HG03196 (cell line): ENCODE measurements at regions not wholly inside any gene's neighbourhood (a gene's known extent, or its start where the extent isn't known, plus 50 kb on each side); places are given as distances from the start of the nearest gene placed in this dataset.

Experiments used
- ATAC-seq: cut with Tn5 transposase; IDR thresholded peaks from one replicate; pipeline ENCODE4 v1.9.1; 2021; ENCODE audit not compliant: unreplicated experiment

DNA sequence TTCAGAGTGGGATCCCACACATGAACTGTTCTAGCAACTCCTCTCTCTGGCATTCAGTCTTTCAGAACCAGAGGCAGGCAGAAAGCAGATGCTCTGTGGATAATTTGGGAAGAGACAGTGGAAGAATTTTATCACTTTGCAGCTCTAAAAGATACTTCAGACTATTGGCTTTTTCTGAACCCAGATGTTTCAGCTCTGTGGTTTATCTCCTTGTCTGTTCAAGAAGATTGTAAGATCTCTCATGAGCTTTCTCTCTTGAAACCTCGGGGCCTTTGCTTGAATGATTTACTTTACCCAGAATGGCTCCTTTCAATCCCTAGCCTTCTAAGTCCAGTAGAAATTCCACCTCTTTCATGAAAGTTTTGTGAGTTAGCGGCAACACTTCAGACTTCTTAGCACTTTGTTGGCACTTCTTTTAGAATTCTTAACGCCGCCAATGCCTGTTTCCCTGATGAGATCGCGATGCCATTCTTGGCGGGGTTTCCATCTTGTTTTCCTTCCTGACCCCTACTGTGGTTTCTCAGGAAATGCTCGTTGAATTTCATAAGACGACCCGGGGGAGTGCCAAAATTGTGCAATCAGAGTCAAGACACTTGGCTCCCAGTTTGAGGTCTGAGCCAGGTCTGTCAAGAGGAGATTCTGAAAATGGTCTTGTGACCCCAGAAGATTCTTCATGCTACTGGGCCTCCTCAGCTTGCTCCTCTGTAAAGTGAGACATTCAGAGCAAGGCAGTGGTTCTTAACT lies 107.0 kb upstream of the PRICKLE1 start:
- no peak for ATAC-seq

- ATAC-seq = no peak
These were observed 106.0 kb upstream of the PRICKLE1 start for GRCh38 chr12:42695490-42695995.

GRCh38 chr12:42692749-42693148 lies 103.2 kb upstream of the PRICKLE1 start:
- no peak for ATAC-seq

- ATAC-seq = no peak
These were observed 102.5 kb upstream of the PRICKLE1 start for GRCh38 chr12:42691991-42692557.

DNA sequence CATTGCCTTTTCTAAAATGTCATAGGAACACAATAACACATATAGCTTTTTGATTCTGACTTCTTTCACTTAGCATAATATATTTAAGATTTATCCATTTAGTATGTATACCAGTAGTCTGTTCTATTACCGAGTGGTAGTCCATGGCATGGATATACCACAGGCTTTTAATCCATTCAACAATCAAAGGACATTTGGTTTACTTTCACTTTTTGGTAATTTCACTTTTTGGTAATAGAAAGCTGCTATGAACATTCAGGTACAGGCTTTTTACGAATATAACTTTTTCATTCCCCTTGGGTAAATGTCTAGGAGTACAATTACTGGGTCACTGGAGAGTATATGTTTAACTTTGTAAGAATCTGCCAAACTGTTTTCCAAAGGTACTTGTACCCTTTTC lies 100.7 kb upstream of the PRICKLE1 start:
- no peak for ATAC-seq

DNA sequence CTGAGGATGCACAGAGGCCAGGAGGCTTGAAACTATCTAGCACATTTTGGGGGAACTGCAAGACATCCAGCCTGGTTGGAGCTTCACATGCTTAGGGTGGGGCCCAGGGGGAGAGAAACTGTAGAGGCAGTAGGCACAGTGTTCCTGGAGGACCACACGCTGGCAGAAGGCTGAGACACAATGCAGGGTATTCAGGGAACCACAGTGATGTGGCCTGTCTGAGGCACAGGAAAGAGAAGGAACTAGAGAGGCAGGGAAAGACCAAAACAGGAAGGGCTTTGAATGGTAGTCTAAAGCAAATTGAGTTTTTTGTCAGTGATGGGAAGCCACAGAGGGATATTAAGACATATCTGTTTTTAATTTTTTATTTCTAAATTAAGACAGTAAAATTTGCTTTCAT lies 100.2 kb upstream of the PRICKLE1 start:
- no peak for ATAC-seq

GRCh38 chr12:42686514-42687172 lies 97.1 kb upstream of the PRICKLE1 start:
- ATAC-seq = no peak

GRCh38 chr12:42684802-42685071 lies 95.2 kb upstream of the PRICKLE1 start:
- ATAC-seq = no peak

DNA sequence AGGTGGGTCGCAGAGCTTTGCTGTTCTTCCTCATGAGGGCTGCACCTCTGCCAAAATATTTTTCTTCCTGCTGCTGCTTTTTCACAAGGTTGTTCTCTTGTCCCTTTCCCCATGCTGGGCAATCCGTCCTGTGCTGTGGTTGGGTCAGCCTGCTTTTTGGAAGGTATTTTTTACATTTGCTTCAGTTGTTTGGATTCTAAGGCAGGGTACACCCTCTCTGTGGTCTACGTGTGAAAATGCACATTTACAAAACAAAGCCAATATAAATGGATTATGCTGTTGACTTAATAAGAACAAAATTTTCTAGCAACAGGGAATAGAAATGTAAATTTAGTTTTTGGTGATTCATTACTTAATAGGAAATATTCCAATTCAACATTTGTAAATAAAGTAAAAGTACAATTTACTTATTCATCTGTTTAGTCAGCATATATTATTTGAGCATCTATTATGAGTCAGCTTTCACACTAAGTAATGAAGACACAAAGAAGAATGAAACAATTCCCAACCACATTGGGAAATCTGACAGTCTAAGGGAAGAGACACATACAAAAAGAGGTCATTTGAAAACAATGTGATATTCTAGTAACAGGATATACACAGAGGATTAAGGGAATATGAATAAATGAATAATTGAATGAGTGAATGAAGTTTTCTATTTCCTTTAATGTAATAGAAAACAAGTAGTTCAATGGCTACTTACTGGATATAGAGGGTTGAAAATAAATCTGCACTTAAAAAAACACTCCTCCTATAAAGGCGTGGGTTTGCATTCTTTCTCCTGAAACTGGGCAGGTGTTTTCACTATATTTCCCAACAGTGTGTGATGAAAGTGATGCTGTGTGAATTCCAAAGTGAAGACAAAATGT lies 94.6 kb upstream of the PRICKLE1 start:
- ATAC-seq = no peak

DNA sequence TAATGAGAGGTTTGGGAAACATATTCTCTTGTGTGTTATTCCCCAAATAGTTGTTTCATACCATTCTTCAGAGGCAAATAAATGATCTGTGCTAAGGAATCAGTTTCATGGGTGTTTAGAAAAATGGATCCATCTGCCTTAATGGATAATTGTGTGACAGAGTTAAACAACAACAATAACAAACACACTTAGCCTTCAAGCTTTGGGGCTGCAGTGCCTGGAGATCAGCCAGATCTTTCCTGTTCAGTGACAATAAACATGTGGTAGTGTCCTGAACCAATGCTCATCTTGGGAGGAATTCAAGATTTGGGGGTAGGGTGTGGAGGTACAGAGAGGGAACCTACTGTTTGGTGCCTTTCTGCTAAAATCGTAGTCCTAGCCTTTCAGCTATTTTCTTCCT lies 93.7 kb upstream of the PRICKLE1 start:
- ATAC-seq = no peak

DNA sequence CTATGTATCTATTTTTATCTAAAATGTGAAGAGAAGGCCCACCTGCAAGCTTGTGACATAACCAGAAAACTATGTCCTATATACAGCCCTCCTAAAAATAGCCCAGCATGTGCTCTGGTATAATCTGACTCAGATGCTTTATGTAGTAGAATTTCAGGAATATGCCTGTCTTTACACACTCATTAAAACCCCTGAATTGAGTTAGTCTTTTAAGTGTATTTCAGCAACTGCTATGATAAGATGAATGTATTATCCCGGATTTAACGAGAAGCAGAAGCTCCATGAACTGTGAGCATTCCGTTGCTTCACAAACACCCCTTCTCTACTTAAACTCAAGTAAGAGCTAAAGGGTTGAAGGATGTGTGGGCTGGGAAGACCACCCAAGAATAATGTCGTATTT lies 89.9 kb upstream of the PRICKLE1 start:
- ATAC-seq = no peak

DNA sequence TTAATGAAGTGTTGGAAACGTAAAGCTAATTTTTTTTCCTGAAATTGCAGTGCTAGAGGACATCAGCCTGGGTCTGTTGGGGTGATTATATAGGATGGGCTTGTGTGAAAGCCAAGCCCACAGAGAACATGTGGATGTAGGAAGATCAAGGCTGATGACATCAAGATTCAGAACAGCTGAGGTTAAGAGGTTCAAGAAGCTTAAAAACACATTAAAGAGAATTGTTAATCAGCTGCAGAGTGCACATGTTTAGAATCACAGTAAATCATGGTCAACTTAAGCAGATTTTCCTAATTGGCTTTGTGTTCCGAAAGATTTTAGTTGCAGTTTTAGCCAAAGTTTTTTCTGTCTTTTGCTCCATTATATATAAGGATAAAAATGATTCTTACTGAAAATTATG lies 87.9 kb upstream of the PRICKLE1 start:
- no peak for ATAC-seq

- no peak for ATAC-seq
These were observed 84.0 kb upstream of the PRICKLE1 start for GRCh38 chr12:42673535-42673934.

- ATAC-seq = no peak
These were observed 81.2 kb upstream of the PRICKLE1 start for GRCh38 chr12:42670719-42671118.

DNA sequence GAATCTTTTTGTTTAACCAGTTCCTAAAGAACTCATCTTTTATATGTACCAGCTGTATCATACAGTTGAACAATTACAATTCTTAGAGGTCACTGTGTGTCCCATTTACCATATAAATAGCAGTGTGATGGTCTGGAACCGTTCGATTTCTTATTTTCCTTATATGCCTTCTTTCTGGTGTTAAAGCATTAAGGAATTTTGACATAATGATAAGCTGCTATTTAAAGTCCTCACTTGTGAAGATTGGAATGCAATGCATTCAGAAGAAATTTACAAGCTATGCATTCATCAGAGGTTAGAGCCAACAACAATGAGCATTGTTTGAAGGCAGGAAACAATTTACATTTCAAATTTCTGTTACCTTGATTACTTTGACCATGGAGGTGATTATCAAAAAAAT lies 80.0 kb upstream of the PRICKLE1 start:
- ATAC-seq = no peak

DNA sequence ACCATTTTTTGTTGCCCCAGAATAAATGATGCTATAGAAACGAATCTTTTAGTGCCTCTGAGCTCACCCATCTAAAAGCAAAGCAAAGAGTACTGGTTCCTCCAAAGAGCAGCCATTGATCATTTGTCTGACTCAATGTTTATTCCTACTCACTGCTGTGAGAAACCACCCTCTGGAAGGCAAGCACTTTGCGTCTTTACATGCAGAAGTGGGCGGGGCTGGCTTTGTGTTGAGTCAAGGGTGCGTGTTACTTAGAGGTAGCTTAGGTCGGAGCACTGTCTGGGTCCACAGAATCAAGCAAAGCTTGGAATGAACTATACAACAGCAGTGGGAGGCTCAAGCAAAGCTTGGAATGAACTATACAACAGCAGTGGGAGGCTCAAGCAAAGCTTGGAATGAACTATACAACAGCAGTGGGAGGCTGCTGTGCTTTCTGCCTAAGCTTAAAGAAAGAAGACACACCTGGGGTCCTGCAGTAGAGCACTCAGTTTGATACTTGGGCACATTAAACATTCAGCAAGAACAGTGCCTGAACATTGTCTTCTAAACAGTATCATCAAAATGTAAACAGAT lies 77.2 kb upstream of the PRICKLE1 start:
- ATAC-seq = no peak

GRCh38 chr12:42663621-42664020 lies 74.1 kb upstream of the PRICKLE1 start:
- no peak for ATAC-seq

DNA sequence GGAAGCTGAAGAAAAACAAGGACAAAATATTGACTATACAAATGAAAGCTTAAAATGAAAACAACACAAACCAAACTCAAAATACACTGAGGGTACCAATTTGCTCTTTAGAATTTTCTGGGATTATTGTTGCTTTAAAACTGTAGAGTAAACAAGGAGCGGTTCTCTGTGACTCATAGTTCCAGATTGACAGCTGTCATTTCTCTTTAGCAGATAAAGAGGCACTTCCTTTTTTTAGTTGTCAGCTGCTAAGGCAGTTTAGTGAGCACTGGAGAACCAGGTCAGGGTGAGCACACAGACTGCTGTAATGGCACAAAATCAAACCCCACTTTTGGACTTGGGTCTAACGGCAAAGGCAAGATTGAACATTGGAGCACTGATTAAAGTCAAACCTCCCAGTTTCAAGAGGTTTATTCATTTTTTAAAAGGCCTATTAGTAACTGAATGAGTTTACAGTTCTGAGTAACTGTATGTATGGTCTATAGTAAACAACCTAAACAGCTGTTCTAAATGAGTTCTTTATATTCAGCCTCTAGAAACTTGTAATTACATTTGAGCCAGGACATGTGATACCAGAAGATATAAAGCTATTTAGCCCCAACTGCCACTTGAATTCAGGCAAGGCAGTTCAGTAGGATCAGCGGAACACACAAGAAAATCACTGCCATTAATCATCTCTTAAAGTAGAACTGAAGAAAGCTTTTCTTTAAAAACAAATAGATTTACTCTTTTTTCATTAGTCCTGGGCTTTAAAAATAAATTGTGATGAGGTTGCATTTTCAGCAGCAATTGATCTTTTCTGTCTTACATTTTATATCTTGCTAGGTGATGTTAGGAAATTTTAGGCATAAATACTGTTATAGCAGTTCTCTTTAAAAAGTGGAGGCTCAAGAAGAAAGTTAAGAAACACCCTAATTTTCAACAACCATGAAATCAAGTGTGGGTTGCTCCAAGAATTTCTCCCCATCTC lies 71.7 kb upstream of the PRICKLE1 start:
- no peak for ATAC-seq

- ATAC-seq = no peak
These were observed 70.6 kb upstream of the PRICKLE1 start for GRCh38 chr12:42660117-42660516.

DNA sequence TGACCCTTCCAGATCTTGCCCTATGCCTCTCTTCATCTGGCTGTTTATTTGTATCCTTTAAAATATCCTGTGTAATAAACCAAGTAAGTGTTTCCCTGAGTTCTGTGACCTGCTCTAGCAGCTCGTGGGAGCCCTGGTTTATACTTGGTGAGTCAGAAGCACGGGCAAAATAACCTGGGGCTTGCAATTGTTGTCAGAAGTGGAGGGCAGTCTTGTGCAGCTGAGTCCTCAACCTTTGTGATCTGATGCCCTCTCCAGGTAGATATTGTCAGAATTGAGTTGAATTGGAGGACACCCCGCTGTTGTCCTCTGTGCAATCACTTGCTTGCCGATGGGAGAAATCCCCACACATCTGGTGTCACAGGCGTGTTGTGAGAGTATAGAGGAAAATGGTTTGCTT lies 62.5 kb upstream of the PRICKLE1 start:
- no peak for ATAC-seq
